ENCODE measurements at regions not wholly inside any gene's neighbourhood (a gene's known extent, or its start where the extent isn't known, plus 50 kb on each side); places are given as distances from the start of the nearest gene placed in this dataset.

DNA sequence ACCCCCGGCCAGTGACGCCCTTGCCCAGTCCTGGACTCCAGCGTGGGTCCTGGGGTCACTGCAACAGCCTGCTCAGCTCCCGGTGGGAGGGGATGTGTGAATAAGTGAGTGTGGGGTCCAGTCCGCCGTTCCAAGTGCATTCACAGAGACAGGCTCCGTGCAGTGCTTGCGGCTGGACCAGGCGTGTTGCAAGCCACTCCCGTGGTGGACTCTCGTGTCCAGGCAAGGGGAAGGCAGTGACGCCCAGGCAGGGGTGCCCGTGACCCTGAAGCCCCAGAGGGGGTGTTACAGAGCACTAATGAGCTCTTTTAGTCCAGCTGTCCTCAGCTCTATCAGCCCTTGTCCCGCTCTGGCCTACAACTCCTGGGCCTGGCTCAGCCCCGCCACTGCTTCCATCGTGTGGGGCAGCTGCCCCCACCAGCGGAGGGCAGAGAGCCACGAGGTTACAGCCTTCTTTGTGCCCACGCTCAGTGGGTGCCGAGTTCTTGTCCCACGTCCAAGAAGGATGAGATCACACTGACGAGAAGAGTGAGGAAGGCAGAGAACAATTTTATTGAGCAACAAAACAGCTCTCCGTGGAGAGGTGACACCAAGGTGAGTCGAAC, 1807.5 kb downstream of the LRRC4C start:
- Histone ChIP-seq H3K79me2 (ENCODE audit: low read depth) (no peaks in the 10 kb centered on the region), H3K9me3 (ENCODE audit: low read depth) (no peaks in the 10 kb centered on the region), H3K27ac (no peak overlapping the region), H3K4me3 (no peak overlapping the region), H2AFZ (replicated peaks) (no peak overlapping the region), H3F3A (ENCODE audit: low read depth) (no peaks in the 10 kb centered on the region), H3K4me2 (no peak overlapping the region), H3K27me3 (no peaks in the 10 kb centered on the region), H3K4me1 (no peaks in the 10 kb centered on the region), H3K36me3 (no peaks in the 10 kb centered on the region), H3K9ac (no peak overlapping the region), H4K20me1 (ENCODE audit: low read depth) (no peaks in the 10 kb centered on the region)
- TF ChIP-seq EZH2 (IDR thresholded peaks at IDR 0.05) (no peak), EZH2phosphoT487 (IDR thresholded peaks at IDR 0.05) (no peak)
- TF ChIP-seq, protein P1, sequence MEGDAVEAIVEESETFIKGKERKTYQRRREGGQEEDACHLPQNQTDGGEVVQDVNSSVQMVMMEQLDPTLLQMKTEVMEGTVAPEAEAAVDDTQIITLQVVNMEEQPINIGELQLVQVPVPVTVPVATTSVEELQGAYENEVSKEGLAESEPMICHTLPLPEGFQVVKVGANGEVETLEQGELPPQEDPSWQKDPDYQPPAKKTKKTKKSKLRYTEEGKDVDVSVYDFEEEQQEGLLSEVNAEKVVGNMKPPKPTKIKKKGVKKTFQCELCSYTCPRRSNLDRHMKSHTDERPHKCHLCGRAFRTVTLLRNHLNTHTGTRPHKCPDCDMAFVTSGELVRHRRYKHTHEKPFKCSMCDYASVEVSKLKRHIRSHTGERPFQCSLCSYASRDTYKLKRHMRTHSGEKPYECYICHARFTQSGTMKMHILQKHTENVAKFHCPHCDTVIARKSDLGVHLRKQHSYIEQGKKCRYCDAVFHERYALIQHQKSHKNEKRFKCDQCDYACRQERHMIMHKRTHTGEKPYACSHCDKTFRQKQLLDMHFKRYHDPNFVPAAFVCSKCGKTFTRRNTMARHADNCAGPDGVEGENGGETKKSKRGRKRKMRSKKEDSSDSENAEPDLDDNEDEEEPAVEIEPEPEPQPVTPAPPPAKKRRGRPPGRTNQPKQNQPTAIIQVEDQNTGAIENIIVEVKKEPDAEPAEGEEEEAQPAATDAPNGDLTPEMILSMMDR (IDR thresholded peaks at IDR 0.05): no peak
- H3K36me3 Mint-ChIP-seq: no peaks in the 10 kb centered on the region
- no peak overlapping the region for H3K4me3 Mint-ChIP-seq
- H3K27me3 Mint-ChIP-seq (ENCODE audit: insufficient read depth, low read depth): peaks cover 2% of the 10 kb centered on the region
- H3K27ac Mint-ChIP-seq: no peak overlapping the region
- no peaks in the 10 kb centered on the region for H3K4me1 Mint-ChIP-seq
- no peak for DNase-seq (ENCODE audit: low spot score)
- no peaks in the 10 kb centered on the region for H3K9me3 Mint-ChIP-seq

- no peak overlapping the region for H3K9ac ChIP-seq
- Mint-ChIP-seq H3K27ac (no peak overlapping the region), H3K9me3 (no peaks in the 10 kb centered on the region), H3K27me3 (ENCODE audit: insufficient read depth, low read depth) (peaks cover 2% of the 10 kb centered on the region), H3K36me3 (no peaks in the 10 kb centered on the region), H3K4me3 (no peak overlapping the region), H3K4me1 (no peaks in the 10 kb centered on the region)
- H3K9me3 ChIP-seq (ENCODE audit: low read depth): no peaks in the 10 kb centered on the region
- H3K4me2 ChIP-seq: no peak overlapping the region
- DNase-seq (ENCODE audit: low spot score): no peak
- no peak overlapping the region for H3K4me3 ChIP-seq
- TF ChIP-seq, protein P1 (IDR thresholded peaks at IDR 0.05): no peak
- TF ChIP-seq EZH2phosphoT487 (IDR thresholded peaks at IDR 0.05) (no peak), EZH2 (IDR thresholded peaks at IDR 0.05) (no peak)
- H3K36me3 ChIP-seq: no peaks in the 10 kb centered on the region
- no peaks in the 10 kb centered on the region for H3K27me3 ChIP-seq
- no peaks in the 10 kb centered on the region for H4K20me1 ChIP-seq (ENCODE audit: low read depth)
- H2AFZ ChIP-seq (replicated peaks): peak overlapping the region; percentile 26
- no peaks in the 10 kb centered on the region for H3K79me2 ChIP-seq (ENCODE audit: low read depth)
- no peak overlapping the region for H3K27ac ChIP-seq
- H3K4me1 ChIP-seq: no peaks in the 10 kb centered on the region
- no peaks in the 10 kb centered on the region for H3F3A ChIP-seq (ENCODE audit: low read depth)
These were observed 1817.7 kb downstream of the LRRC4C start for GRCh38 chr11:39641751-39642150.

GRCh38 chr11:39630365-39630764, 1829.1 kb downstream of the LRRC4C start:
- no peak for TF ChIP-seq EZH2 (IDR thresholded peaks at IDR 0.05)
- TF ChIP-seq EZH2phosphoT487 (IDR thresholded peaks at IDR 0.05): no peak
- TF ChIP-seq, protein P1 (IDR thresholded peaks at IDR 0.05): no peak
- Histone ChIP-seq H3K27me3 (no peaks in the 10 kb centered on the region), H3K4me1 (no peaks in the 10 kb centered on the region), H3K9me3 (ENCODE audit: low read depth) (no peaks in the 10 kb centered on the region), H3K36me3 (no peaks in the 10 kb centered on the region), H4K20me1 (ENCODE audit: low read depth) (no peaks in the 10 kb centered on the region), H2AFZ (replicated peaks) (no peak overlapping the region), H3K27ac (no peak overlapping the region), H3K4me3 (no peak overlapping the region), H3F3A (ENCODE audit: low read depth) (no peaks in the 10 kb centered on the region), H3K79me2 (ENCODE audit: low read depth) (no peaks in the 10 kb centered on the region), H3K4me2 (no peak overlapping the region), H3K9ac (no peak overlapping the region)
- no peak overlapping the region for H3K4me3 Mint-ChIP-seq
- H3K27me3 Mint-ChIP-seq (ENCODE audit: insufficient read depth, low read depth): no peaks in the 10 kb centered on the region
- H3K4me1 Mint-ChIP-seq: peaks cover 8% of the 10 kb centered on the region
- H3K27ac Mint-ChIP-seq: no peak overlapping the region
- H3K36me3 Mint-ChIP-seq: no peaks in the 10 kb centered on the region
- no peaks in the 10 kb centered on the region for H3K9me3 Mint-ChIP-seq
- DNase-seq (ENCODE audit: low spot score): no peak

Data from neural progenitor cell (in vitro differentiated cells).